Activated CD4-positive, alpha-beta memory T cell treated with anti-CD3 and anti-CD28 coated beads for 36 hours (primary cell): ENCODE measurements at regions not wholly inside any gene's neighbourhood (a gene's known extent, or its start where the extent isn't known, plus 50 kb on each side); places are given as distances from the start of the nearest gene placed in this dataset.
"Not testable (repeated sequence)": the region's sequence is repeated elsewhere in the genome, so short reads cannot be mapped to it uniquely, and the experiment has no call there.

Source experiments
- CTCF ChIA-PET: fragments of 350-600 bp; sonication (Branson Sonifier 250); formaldehyde crosslinking; loops from one replicate; lab custom pipeline; 2021; ENCODE audit warnings: antibody characterized with exemption, inconsistent platforms; lab: Charles Lee
- POLR2A ChIA-PET: fragments of 350-600 bp; sonication (Branson Sonifier 250); formaldehyde crosslinking; loops from one replicate; lab custom pipeline; 2021; ENCODE audit warnings: antibody characterized with exemption; lab: Charles Lee
- DNase-seq: peaks from one replicate; pipeline ENCODE4 v3.0.0-alpha.2; 2020
- H3K27ac Mint-ChIP-seq: one replicate; pipeline ENCODE4 v1.8.0; 2021; ENCODE audit warnings: mixed read lengths
- H3K27me3 Mint-ChIP-seq: one replicate; pipeline ENCODE4 v1.8.0; 2021; ENCODE audit warnings: mixed read lengths
- H3K36me3 Mint-ChIP-seq: one replicate; pipeline ENCODE4 v1.8.0; 2021; ENCODE audit warnings: mixed read lengths
- H3K4me1 Mint-ChIP-seq: one replicate; pipeline ENCODE4 v1.8.0; 2021; ENCODE audit warnings: low read depth, mixed read lengths
- H3K4me3 Mint-ChIP-seq: one replicate; pipeline ENCODE4 v1.8.0; 2021; ENCODE audit warnings: mild to moderate bottlenecking, mixed read lengths
- H3K9me3 Mint-ChIP-seq: one replicate; pipeline ENCODE4 v1.8.0; 2021; ENCODE audit warnings: mixed read lengths
- intact Hi-C: fragments of 100-400 bp; cut with micrococcal nuclease; formaldehyde crosslinking; loops from one replicate; pipeline ENCODE4 v1.15.1; 2023

DNA sequence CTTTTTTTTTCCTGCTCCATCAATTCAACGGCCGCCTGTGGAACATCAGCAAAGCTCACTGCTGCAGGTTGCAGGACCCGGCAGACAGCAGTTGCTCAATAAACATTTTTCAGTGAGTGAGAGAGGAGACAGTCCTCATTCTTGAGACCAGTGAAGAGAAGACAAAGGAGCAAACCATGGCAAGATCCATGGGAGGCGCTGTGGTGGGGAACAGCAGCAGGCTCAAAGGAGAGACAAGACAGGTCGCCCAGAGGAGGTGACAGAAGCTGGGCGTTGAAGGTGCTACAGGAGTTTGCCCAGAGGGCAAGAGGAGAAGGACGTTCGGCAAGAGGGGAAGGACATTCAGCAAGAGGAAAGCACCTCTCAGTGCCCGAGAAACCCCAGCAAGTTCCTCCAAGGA is 74.5 kb upstream of the FGFR2 start:
- no peak for DNase-seq
- CTCF ChIA-PET = no interaction called here
- peaks cover 2% of the 10 kb centered on the region for H3K9me3 Mint-ChIP-seq
- H3K4me3 Mint-ChIP-seq = no peak overlapping the region
- POLR2A ChIA-PET = no interaction called here
- intact Hi-C loops = no loop called here
- H3K27ac Mint-ChIP-seq = no peak overlapping the region
- peaks cover 8% of the 10 kb centered on the region for H3K27me3 Mint-ChIP-seq
- H3K4me1 Mint-ChIP-seq = no peaks in the 10 kb centered on the region
- no peaks in the 10 kb centered on the region for H3K36me3 Mint-ChIP-seq

DNA sequence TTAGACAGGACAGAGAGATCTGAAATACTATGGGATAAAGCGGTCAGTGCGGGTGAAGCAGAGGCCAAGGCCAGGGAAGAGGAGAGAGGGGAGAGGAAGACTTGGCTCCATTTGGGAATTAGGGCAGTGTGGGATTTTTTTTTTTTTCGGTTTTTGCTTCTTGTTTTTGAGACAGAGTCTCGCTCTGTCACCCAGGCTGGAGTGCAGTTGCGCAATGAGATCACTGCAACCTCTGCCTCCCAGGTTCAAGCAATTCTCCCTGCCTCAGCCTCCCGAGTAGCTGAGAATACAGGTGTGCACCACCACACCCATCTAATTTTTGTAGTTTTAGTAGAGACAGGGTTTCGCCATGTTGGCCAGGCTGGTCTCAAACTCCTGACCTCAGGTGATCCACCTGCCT is 71.6 kb upstream of the FGFR2 start:
- H3K9me3 Mint-ChIP-seq, H3K4me3 Mint-ChIP-seq, DNase-seq, H3K36me3 Mint-ChIP-seq, H3K4me1 Mint-ChIP-seq, intact Hi-C loops, H3K27ac Mint-ChIP-seq, POLR2A ChIA-PET, CTCF ChIA-PET, H3K27me3 Mint-ChIP-seq: not testable (repeated sequence)

DNA sequence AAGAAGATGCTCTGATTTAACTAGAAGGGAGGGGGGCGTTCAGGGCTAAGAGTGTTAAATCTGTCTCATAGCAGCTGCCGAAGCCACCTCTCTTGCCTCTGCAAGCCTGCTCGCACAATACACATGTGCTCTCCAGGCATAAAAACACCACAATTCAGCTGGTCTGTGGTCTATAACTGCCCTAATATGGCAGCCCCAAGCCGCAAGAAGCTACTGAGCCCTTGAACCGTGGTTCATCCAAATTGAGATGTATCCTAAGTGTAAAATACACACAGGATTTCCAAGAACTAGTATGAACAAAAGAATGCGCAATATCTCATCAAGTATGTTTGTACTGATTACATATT is 70.8 kb upstream of the FGFR2 start:
- intact Hi-C loops = no loop called here
- Mint-ChIP-seq H3K27me3 (peaks cover 5% of the 10 kb centered on the region), H3K4me3 (no peak overlapping the region), H3K4me1 (no peaks in the 10 kb centered on the region), H3K36me3 (no peaks in the 10 kb centered on the region), H3K27ac (no peak overlapping the region), H3K9me3 (peaks cover 6% of the 10 kb centered on the region)
- CTCF ChIA-PET = interaction anchor here (0.6 kb wide), 1 partner anchor 51 kb away, joined by 4 read pairs; no protein-coding TSS in a partner anchor
- DNase-seq = no peak
- POLR2A ChIA-PET = no interaction called here

DNA sequence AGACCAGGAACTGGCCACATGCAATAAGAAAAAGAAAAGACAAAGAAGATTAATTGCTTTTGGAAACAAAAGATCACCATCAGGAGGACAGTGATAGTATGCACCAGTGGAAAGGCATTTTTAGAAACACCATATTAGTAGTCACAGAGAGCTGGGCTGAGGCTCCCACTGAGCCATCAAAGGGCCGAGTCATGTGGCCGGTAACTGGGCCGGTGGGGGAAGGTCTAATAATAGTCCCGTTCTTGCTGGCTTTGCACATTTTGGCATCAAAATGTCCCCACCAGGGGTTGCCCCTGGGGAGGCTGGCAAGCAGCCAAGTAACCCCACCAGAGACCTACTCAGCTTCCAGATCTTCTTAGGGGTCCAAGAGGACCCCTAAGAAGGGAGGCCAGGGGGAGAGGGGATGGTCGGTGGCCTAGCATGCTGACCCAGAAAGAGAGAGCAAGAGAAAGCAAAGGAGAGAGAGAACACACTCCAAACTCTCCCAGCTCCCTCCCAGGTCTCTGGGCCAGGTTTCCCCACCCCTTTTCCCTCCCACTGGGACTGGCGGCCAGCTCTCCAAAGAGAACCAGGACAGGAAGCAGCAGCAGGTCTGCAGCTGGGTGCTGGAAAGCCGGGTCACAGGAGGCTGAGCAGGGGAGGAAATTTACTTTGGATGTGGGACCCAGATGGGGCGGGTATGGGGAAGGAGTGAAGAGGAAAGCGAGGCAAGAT is 70.2 kb upstream of the FGFR2 start:
- ChIA-PET CTCF (interaction anchor here (0.6 kb wide), 1 partner anchor 52 kb away, joined by 4 read pairs; no protein-coding TSS in a partner anchor), POLR2A (no interaction called here)
- intact Hi-C loops = no loop called here
- Mint-ChIP-seq H3K9me3 (peaks cover 6% of the 10 kb centered on the region), H3K36me3 (no peaks in the 10 kb centered on the region), H3K4me1 (no peaks in the 10 kb centered on the region), H3K27me3 (peaks cover 5% of the 10 kb centered on the region), H3K4me3 (no peak overlapping the region), H3K27ac (no peak overlapping the region)
- no peak for DNase-seq

DNA sequence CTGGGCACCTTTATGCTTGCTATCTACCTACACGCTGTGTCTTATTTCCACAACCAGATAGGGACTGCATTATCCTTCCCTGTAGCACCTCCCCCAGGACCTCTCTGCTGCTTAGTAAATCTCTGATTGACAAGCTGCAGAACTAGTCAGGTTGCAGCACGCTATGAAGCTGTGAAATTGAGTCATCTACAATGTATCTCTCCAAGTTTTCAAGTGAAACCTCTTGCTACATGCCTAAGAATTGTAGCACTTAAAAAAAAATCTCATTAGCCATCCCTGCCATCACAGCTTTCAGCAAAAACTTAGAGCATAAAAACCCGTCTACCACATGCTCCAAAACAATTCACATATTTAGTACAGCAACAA is 69.7 kb upstream of the FGFR2 start:
- Mint-ChIP-seq H3K9me3 (peaks cover 6% of the 10 kb centered on the region), H3K27ac (no peak overlapping the region), H3K4me3 (no peak overlapping the region), H3K4me1 (no peaks in the 10 kb centered on the region), H3K36me3 (no peaks in the 10 kb centered on the region), H3K27me3 (peaks cover 5% of the 10 kb centered on the region)
- intact Hi-C loops = no loop called here
- CTCF ChIA-PET = no interaction called here
- no peak for DNase-seq
- POLR2A ChIA-PET = no interaction called here

DNA sequence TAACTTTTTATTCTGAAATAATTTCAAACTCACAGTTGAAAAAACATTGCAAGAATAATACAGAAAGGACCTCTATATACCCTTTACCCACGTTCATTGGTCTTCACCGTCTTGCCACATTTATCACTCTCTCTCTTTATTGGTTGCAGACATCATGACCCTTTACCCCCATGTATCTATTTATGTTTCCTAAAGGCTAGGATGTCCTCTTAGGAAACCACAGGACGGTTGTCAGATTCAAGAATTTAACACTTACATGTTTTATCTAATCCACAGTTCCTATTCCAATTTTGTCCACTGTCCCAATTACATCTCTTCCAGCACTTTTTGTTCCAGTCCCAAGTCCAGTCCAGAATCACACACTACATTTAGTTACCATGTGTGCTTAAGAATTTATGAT is 67.6 kb upstream of the FGFR2 start:
- no peaks in the 10 kb centered on the region for H3K36me3 Mint-ChIP-seq
- CTCF ChIA-PET = no interaction called here
- no peak for DNase-seq
- no peak overlapping the region for H3K4me3 Mint-ChIP-seq
- intact Hi-C loops = no loop called here
- no peak overlapping the region for H3K27ac Mint-ChIP-seq
- peaks cover 2% of the 10 kb centered on the region for H3K27me3 Mint-ChIP-seq
- peaks cover 6% of the 10 kb centered on the region for H3K9me3 Mint-ChIP-seq
- POLR2A ChIA-PET = no interaction called here
- no peaks in the 10 kb centered on the region for H3K4me1 Mint-ChIP-seq

DNA sequence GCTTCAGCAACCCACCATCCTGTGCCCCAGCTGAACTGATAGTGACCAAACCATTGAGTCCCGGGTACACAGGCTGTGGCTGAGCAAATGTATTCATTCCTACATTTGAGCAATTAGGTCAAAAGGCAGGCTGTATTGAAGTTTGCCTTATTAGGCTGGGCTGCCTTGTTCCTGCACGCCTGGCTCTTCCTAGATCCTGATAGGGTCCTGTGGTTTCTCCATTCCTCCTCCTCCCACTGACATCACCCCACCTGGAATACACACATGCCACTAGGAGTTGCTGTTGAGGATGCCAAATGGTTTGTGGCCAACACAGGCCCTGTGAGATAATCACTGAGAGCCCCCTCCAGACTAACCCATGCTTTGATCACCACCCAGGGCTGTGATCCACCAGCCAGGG is 66.4 kb upstream of the FGFR2 start:
- no peak overlapping the region for H3K27ac Mint-ChIP-seq
- H3K9me3 Mint-ChIP-seq = peaks cover 6% of the 10 kb centered on the region
- no peaks in the 10 kb centered on the region for H3K4me1 Mint-ChIP-seq
- ChIA-PET POLR2A (no interaction called here), CTCF (no interaction called here)
- H3K4me3 Mint-ChIP-seq = no peak overlapping the region
- intact Hi-C loops = no loop called here
- H3K36me3 Mint-ChIP-seq = no peaks in the 10 kb centered on the region
- peaks cover 1% of the 10 kb centered on the region for H3K27me3 Mint-ChIP-seq
- no peak for DNase-seq

DNA sequence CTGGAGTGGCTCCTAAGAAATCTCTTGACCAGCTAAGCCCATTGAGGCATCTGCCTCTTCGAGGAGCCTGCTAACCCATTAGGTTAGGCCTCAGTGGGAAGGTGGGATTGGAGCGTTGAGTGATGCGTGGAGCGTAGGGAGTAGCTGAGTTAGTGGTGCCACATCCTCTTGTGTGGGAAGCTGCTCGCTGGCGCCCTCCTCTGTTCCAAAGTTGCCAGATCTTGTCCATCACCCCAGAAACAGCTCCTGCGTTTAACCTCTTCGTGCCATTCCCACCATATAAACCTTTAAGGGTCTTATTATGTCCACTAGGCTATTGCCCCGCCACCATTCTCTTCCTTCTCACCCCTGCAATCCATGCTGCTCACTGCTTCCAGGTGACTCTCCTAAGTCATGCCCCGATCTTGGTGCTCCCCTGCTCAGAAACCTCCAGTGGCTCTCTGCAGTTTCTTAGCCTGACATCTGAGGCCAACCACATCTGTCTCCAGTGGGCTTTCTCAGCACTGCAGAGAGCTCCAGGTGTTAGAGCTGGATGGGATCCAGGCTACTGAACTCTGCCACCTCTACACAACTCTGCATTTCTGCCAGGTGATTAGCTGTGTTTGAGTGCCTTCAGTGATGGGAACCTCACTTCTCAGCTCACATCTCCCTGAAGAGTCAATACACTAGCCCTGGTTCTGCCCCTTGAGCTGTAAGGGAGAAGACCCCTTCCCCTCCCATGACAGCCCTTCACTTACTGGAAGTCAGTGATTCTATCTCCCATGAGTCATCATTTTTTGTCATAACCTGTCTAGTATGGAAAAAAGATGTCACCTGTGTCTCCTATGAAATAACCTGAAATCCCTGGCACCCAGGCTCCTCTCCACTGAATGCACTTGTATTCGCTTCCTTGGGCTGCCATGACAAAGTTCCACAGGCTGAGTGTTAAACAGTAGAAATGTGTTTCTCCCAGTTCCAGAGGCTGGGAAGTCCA is 65.0 kb upstream of the FGFR2 start:
- Mint-ChIP-seq H3K27me3 (peaks cover 2% of the 10 kb centered on the region), H3K36me3 (no peaks in the 10 kb centered on the region), H3K9me3 (peaks cover 6% of the 10 kb centered on the region), H3K27ac (no peak overlapping the region), H3K4me3 (no peak overlapping the region), H3K4me1 (no peaks in the 10 kb centered on the region)
- intact Hi-C loops = no loop called here
- POLR2A ChIA-PET = no interaction called here
- DNase-seq = peak; percentile 24
- CTCF ChIA-PET = interaction anchor here (0.6 kb wide), 1 partner anchor 714 kb away, joined by 3 read pairs; no protein-coding TSS in a partner anchor

DNA sequence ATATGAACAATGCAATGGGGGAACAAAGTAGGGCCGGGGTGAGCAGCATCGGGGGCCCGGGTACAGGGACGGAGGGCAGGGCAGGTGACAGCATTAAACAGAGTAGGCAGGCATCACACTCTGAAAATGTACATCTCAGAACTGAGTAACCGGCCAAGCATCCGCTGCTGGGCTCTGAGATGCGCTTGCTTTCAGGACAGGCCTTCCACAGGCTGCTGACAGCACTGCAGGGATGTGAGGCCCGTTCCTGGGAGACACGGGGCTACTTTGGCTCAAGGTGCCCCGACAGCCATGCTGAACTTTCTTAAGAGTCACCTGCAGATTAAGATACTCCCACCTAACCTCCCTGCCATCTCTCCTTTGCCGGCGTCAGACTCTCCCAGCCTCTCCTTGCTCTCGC is 64.3 kb upstream of the FGFR2 start:
- H3K4me3 Mint-ChIP-seq = no peak overlapping the region
- no peak for DNase-seq
- H3K27me3 Mint-ChIP-seq = peaks cover 2% of the 10 kb centered on the region
- H3K4me1 Mint-ChIP-seq = no peaks in the 10 kb centered on the region
- ChIA-PET POLR2A (no interaction called here), CTCF (no interaction called here)
- H3K27ac Mint-ChIP-seq = no peak overlapping the region
- intact Hi-C loops = no loop called here
- H3K36me3 Mint-ChIP-seq = no peaks in the 10 kb centered on the region
- H3K9me3 Mint-ChIP-seq = peaks cover 6% of the 10 kb centered on the region

DNA sequence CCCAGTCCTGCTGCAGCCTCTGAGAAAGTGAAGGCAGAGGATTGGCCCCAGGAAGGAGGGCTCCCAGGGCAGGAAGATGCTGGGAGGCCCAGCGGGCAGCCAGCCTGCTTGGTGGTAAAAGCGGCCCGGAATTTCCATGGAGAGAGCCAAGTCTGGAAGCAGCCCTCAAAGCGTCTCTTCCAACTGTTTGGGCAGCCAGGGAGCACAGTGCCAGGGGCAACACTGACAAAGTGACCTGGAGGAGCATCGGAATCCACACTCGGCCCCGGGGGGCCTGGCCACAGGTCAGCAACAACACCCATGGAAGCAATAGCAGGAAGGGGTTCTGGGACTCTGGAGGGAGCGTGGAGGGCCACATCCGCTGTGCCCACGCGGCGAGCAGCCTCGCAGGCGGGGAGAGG is 63.2 kb upstream of the FGFR2 start:
- intact Hi-C loops = no loop called here
- no peak for DNase-seq
- H3K27ac Mint-ChIP-seq = no peak overlapping the region
- ChIA-PET POLR2A (no interaction called here), CTCF (no interaction called here)
- no peaks in the 10 kb centered on the region for H3K36me3 Mint-ChIP-seq
- peaks cover 6% of the 10 kb centered on the region for H3K9me3 Mint-ChIP-seq
- H3K4me1 Mint-ChIP-seq = no peaks in the 10 kb centered on the region
- peaks cover 2% of the 10 kb centered on the region for H3K27me3 Mint-ChIP-seq
- no peak overlapping the region for H3K4me3 Mint-ChIP-seq

DNA sequence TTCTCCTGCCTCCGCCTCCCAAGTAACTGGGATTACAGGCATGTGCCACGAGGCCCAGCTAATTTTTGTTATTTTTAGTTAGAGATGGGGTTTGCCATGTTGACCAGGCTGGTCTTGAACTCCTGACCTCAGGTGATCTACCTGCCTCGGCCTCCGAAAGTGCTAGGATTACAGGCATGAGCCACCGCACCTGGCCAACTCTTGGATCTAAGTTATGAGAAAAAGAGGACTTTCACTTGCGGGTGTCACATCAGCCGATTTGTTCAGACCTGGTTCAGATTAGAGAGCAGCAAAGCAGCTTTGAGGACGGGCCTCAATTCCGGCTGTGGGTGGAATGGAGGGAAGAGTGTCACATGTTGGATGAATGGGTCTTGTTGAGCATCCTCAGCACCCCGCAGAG is 61.0 kb upstream of the FGFR2 start:
- ChIA-PET POLR2A (no interaction called here), CTCF (no interaction called here)
- H3K4me3 Mint-ChIP-seq = no peak overlapping the region
- H3K27me3 Mint-ChIP-seq = peaks cover 2% of the 10 kb centered on the region
- no peaks in the 10 kb centered on the region for H3K4me1 Mint-ChIP-seq
- no peaks in the 10 kb centered on the region for H3K9me3 Mint-ChIP-seq
- H3K36me3 Mint-ChIP-seq = no peaks in the 10 kb centered on the region
- no peak for DNase-seq
- intact Hi-C loops = no loop called here
- no peak overlapping the region for H3K27ac Mint-ChIP-seq

DNA sequence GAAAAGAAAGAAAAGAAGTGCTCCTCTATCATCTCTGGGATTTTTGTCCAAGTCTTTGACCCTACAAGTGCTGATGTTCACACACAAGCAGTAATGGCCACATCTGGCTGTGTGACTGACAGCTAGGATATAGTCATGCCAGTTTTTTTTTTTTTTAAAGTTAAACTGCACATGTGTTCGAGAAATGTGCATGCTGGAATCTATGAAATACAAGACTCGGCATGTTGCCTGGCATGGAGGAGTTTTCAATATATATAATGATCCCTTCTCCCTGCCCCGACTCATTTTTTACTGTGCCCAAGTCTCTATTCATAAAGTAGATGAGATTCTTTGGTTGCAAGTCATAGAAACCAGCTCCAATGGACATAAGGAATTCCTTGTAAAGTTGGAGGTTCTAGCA is 60.4 kb upstream of the FGFR2 start:
- Mint-ChIP-seq H3K36me3 (no peaks in the 10 kb centered on the region), H3K4me3 (no peak overlapping the region), H3K4me1 (no peaks in the 10 kb centered on the region), H3K27ac (no peak overlapping the region), H3K27me3 (peaks cover 2% of the 10 kb centered on the region), H3K9me3 (no peaks in the 10 kb centered on the region)
- no peak for DNase-seq
- ChIA-PET CTCF (no interaction called here), POLR2A (no interaction called here)
- intact Hi-C loops = no loop called here
